ENCODE measurements at regions not wholly inside any gene's neighbourhood (a gene's known extent, or its start where the extent isn't known, plus 50 kb on each side); places are given as distances from the start of the nearest gene placed in this dataset.

- TF ChIP-seq CTCF (conservative IDR thresholded peaks at IDR 0.05; ENCODE audit: low read length), result no peak
- TF ChIP-seq EZH2phosphoT487 (IDR thresholded peaks at IDR 0.05; ENCODE audit: borderline replicate concordance, low read depth, low read length), result no peak
Measured at GRCh38 chr1:238052496-238053266, 162.0 kb upstream of the ZP4 start.

All from OCI-LY7 (cell line).